SK-N-MC (cell line): ENCODE measurements at regions not wholly inside any gene's neighbourhood (a gene's known extent, or its start where the extent isn't known, plus 50 kb on each side); places are given as distances from the start of the nearest gene placed in this dataset.
"Not testable (repeated sequence)": the region's sequence is repeated elsewhere in the genome, so short reads cannot be mapped to it uniquely, and the experiment has no call there.

ENCODE experiments used
- DNase-seq: peaks from one replicate; pipeline ENCODE4 v3.0.0-alpha.2; 2011; ENCODE audit warnings: low read depth, low spot score
- H3K27ac ChIP-seq: fragments of 200-600 bp; sonication (generic); 2 replicates; pipeline ENCODE4 v1.5.1; 2016; ENCODE audit warnings: mixed run types
- H3K36me3 ChIP-seq: fragments of 200-600 bp; sonication (generic); 2 replicates; pipeline ENCODE4 v1.6.1; 2017; ENCODE audit warnings: antibody characterized with exemption, low read length, mixed read lengths; ENCODE audit not compliant: insufficient read depth
- H3K4me3 ChIP-seq: fragments of 200-600 bp; sonication (generic); 2 replicates; pipeline ENCODE4 v1.5.1; 2016
- H3K9ac ChIP-seq: fragments of 200-600 bp; sonication (generic); 2 replicates; pipeline ENCODE4 v1.8.0; 2017; ENCODE audit warnings: mixed run types, mixed read lengths; ENCODE audit not compliant: insufficient read length
- H3K9me3 ChIP-seq: fragments of 200-600 bp; sonication (generic); 2 replicates; pipeline ENCODE4 v1.6.1; 2017; ENCODE audit warnings: low read depth, mild to moderate bottlenecking, antibody characterized with exemption, low read length, moderate library complexity, mixed read lengths
- EZH2 ChIP-seq: fragments of 200-600 bp; sonication (generic); IDR thresholded peaks from one replicate; pipeline ENCODE4 v1.6.1; 2017; ENCODE audit warnings: antibody characterized with exemption
- FOXP2 ChIP-seq: optimal IDR thresholded peaks from 2 replicates; pipeline ENCODE3; 2011; ENCODE audit warnings: mild to moderate bottlenecking, moderate library complexity; ENCODE audit not compliant: insufficient read depth; ENCODE audit errors: extremely low read length, control extremely low read depth
- POLR2AphosphoS5 ChIP-seq: IDR thresholded peaks from 2 replicates; pipeline ENCODE4 v1.6.1; 2012; ENCODE audit warnings: mild to moderate bottlenecking, low read depth, low read length, borderline replicate concordance

DNA sequence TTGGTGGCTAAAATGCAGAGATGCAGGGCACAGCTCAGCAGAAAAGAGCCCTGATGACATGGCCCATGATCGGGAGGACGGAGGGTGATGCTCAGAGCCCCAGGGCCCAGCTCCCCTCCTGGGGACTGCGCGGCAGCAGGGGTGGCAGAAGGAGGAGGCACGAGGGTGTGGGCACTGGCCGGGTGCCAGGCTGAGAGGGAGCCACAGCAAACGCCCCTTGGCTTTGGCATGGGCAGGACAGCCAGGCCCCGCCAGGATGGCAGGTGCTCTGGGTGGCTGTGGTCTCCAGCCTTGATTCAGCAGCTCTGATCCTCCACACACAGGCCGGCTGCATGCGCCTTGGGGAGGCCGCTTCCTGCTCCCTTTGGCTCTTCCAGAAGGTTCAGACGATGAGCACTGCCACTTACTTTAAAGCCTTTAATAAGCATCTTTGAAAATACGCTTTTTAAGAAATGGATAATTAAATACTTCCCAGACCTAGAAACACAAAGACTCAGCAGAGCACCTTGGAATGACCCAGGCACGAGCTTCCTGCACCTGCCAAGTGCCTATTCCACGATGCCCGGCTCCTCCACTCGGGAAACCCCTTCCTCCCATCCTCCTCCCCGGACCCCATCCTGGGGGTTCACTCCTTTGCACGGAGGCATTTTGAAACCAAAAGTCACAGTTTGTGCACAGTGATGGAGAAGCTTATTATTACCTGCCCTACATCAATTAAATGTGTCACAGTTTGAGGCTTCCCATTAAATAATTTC is 78.5 kb upstream of the SNTG2 start:
- H3K9ac ChIP-seq: no peak overlapping the region
- no peaks in the 10 kb centered on the region for H3K36me3 ChIP-seq
- H3K4me3 ChIP-seq: no peak overlapping the region
- no peak for DNase-seq
- H3K27ac ChIP-seq: no peak overlapping the region
- no peak for TF ChIP-seq EZH2
- no peak for TF ChIP-seq POLR2AphosphoS5
- no peak for TF ChIP-seq FOXP2
- H3K9me3 ChIP-seq: no peaks in the 10 kb centered on the region

DNA sequence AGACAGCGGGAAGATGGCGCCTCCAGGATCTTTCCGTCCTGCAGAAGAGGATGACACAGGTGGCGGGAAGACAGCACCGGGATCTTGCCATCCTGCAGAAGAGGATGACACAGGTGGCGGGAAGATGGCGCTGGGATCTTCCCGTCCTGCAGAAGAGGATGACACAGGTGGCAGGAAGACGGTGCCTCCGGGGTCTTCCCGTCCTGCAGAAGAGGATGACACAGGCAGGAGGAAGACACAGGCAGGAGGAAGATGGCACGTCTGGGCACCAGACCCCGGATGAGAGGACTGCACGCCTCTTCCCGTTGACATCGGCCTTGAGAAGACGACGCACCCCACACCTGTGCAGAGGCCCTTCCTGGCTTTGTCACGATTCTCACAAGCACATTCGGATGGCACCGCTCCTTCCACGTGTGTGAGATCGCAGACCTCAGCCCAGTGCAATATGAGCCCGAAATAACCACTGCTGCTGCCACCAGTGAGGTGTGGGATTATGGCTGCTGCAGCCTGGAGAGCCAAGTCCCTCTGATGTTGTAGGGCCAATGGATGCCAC is 79.4 kb upstream of the SNTG2 start:
- TF ChIP-seq POLR2AphosphoS5 (no peak), EZH2 (no peak), FOXP2 (no peak)
- H3K4me3 ChIP-seq: no peak overlapping the region
- H3K9ac ChIP-seq: no peak overlapping the region
- H3K27ac ChIP-seq: no peak overlapping the region
- H3K36me3 ChIP-seq: no peaks in the 10 kb centered on the region
- no peaks in the 10 kb centered on the region for H3K9me3 ChIP-seq
- no peak for DNase-seq

DNA sequence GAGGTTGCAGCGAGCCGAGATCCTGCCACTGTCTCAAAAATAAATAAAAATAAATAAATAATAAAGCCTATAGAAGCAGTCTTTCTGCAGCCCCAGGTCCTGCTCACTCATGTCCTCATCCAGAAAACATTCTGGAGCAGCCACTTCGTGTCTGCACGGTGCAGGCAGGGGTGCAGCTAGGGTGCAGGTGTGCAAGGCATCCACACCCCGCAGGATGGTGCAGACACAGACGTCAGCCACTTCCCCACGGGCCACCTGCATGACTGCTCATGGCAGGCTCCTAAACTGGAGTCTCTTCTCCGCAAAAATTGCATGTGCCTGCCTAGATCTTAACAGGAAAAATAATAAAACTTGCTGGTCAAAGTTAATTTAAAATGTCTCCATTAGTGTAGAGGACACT is 80.2 kb upstream of the SNTG2 start:
- no peak overlapping the region for H3K4me3 ChIP-seq
- no peaks in the 10 kb centered on the region for H3K9me3 ChIP-seq
- H3K9ac ChIP-seq: no peak overlapping the region
- H3K36me3 ChIP-seq: no peaks in the 10 kb centered on the region
- no peak for DNase-seq
- no peak for TF ChIP-seq EZH2
- no peak for TF ChIP-seq POLR2AphosphoS5
- TF ChIP-seq FOXP2: no peak
- no peak overlapping the region for H3K27ac ChIP-seq

DNA sequence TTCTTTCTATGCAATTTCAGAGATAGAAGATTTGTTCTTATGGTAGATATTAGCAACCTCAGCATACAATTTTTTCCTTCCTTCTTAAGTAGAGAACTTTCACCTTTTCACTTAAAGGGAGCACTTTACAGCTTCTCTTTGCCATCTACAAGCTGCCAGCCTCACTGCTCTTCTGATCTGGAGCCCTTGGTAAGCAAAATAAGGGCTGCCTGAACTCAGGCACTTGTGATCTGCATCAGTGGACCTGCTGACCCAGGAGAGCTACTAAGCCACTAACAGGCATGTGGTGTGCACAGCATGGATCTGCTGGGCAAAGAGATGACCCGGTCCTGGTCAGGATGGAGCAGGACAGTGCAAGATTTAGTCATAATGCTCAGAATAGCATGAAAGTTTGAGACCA is 80.8 kb upstream of the SNTG2 start:
- Histone ChIP-seq H3K27ac (no peak overlapping the region), H3K4me3 (peak overlapping the region; percentile 73), H3K9me3 (no peaks in the 10 kb centered on the region), H3K9ac (no peak overlapping the region), H3K36me3 (no peaks in the 10 kb centered on the region)
- no peak for DNase-seq
- TF ChIP-seq POLR2AphosphoS5 (no peak), EZH2 (no peak), FOXP2 (no peak)

DNA sequence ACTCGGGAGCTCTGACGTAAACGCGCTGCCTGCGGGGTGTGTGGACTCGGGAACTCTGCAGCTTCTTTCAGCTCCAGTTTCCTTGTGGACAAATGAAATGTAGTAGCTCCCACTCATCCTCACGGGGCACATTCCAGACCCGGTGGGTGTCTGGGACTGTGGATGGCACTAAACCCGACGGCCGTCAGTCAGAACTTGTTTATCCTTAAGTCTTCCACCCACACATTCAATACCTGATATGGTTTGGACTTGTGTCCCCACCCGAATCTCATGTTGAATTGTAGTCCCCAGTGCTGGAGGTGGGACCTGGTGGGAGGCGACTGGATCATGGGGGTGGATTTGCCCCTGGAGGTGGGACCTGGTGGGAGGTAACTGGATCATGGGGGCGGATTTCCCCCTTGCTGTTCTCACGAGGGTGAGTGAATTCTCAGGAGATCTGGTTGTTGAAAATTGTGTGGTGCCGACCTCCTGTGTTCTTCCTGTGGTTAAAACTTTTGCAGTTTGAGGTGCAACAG is 81.2 kb upstream of the SNTG2 start:
- H3K9ac ChIP-seq: no peak overlapping the region
- no peaks in the 10 kb centered on the region for H3K9me3 ChIP-seq
- H3K4me3 ChIP-seq: peak overlapping the region; percentile 73
- no peaks in the 10 kb centered on the region for H3K36me3 ChIP-seq
- no peak for DNase-seq
- TF ChIP-seq POLR2AphosphoS5 (no peak), EZH2 (no peak), FOXP2 (no peak)
- H3K27ac ChIP-seq: no peak overlapping the region

DNA sequence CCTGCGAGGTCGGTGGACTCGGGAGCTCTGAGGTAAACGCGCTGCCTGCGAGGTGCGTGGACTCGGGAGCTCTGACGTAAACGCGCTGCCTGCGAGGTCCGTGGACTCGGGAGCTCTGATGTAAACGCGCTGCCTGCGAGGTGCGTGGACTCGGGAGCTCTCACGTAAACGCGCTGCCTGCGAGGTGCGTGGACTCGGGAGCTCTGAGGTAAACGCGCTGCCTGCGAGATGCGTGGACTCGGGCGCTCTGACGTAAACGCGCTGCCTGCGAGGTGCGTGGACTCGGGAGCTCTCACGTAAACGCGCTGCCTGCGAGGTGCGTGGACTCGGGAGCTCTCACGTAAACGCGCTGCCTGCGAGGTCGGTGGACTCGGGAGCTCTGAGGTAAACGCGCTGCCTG is 81.8 kb upstream of the SNTG2 start:
- not testable (repeated sequence) for DNase-seq, H3K27ac ChIP-seq, H3K9ac ChIP-seq, H3K9me3 ChIP-seq, H3K36me3 ChIP-seq, H3K4me3 ChIP-seq

DNA sequence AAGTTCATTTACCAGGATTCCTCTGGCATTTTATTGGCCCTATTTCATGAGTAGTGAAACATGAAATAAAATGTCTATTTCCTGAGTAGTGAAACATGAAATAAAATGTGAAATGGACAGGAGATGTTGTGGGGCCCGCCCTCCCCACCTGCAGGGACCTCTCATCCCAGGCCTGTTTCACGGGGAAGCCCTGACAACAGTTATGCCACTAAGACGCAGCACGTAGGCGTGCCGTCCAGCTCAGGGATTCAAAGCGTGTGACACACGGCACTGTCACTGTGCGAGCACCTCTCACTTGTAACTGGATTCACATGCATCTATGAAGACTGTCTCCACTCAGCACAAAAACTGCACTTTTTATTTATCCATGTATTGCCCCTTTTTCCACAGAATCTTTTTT is 83.4 kb upstream of the SNTG2 start:
- TF ChIP-seq POLR2AphosphoS5: no peak
- no peak for TF ChIP-seq EZH2
- TF ChIP-seq FOXP2: no peak
- Histone ChIP-seq H3K9ac (peak overlapping the region; percentile 37), H3K9me3 (no peaks in the 10 kb centered on the region), H3K4me3 (peak overlapping the region; percentile 36; the same call in 1 of the 2 replicates), H3K27ac (no peak overlapping the region), H3K36me3 (no peaks in the 10 kb centered on the region)
- no peak for DNase-seq

DNA sequence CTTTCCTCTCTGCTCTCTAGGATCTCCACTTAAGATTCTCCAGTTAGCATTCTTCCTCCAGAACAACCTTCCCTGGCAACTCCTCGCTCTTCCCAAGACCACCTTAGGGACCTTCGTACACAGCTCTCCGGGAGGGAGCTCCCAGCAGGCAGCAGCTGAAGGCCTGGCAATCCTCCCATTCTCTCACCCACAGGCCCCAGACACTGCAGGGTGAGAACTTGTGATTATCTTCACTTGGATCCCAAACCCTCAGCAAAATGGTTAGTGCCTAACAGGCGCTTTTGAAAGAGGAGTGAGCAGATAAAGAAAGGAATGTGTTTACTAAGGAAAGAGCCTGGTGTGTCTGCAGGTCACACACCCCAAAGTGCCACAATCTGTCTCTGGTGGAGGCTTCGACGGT is 83.8 kb upstream of the SNTG2 start:
- no peak for DNase-seq
- Histone ChIP-seq H3K4me3 (peak overlapping the region; percentile 36; the same call in 1 of the 2 replicates), H3K36me3 (no peaks in the 10 kb centered on the region), H3K27ac (no peak overlapping the region), H3K9me3 (no peaks in the 10 kb centered on the region), H3K9ac (peak overlapping the region; percentile 37)
- TF ChIP-seq FOXP2 (no peak), EZH2 (no peak), POLR2AphosphoS5 (no peak)
